HG02884 (cell line): ENCODE measurements at regions not wholly inside any gene's neighbourhood (a gene's known extent, or its start where the extent isn't known, plus 50 kb on each side); places are given as distances from the start of the nearest gene placed in this dataset.

Experiments used
- ATAC-seq: cut with Tn5 transposase; IDR thresholded peaks from one replicate; pipeline ENCODE4 v1.9.1; 2021; ENCODE audit warnings: mild to moderate bottlenecking, moderate library complexity; ENCODE audit not compliant: unreplicated experiment

- ATAC-seq = no peak
These were observed 670.5 kb upstream of the ARGLU1 start for GRCh38 chr13:107238262-107238981.

GRCh38 chr13:107234319-107235073 lies 666.6 kb upstream of the ARGLU1 start:
- no peak for ATAC-seq

- ATAC-seq = no peak
These were observed 665.6 kb upstream of the ARGLU1 start for GRCh38 chr13:107233541-107233940.

GRCh38 chr13:107231944-107232343 lies 664.0 kb upstream of the ARGLU1 start:
- no peak for ATAC-seq

GRCh38 chr13:107223867-107224266 lies 655.9 kb upstream of the ARGLU1 start:
- ATAC-seq = no peak

GRCh38 chr13:107222597-107222996 lies 654.7 kb upstream of the ARGLU1 start:
- ATAC-seq = no peak

GRCh38 chr13:107220245-107220644 lies 652.3 kb upstream of the ARGLU1 start:
- no peak for ATAC-seq

GRCh38 chr13:107217251-107217650 lies 649.3 kb upstream of the ARGLU1 start:
- ATAC-seq = no peak

- ATAC-seq = no peak
These were observed 648.3 kb upstream of the ARGLU1 start for GRCh38 chr13:107216046-107216755.

- ATAC-seq = peak; percentile 98
These were observed 643.1 kb upstream of the ARGLU1 start for GRCh38 chr13:107211073-107211472.

GRCh38 chr13:107210723-107211030 lies 642.7 kb upstream of the ARGLU1 start:
- ATAC-seq = no peak

GRCh38 chr13:107209824-107210722 lies 642.1 kb upstream of the ARGLU1 start:
- ATAC-seq = no peak

GRCh38 chr13:107208889-107209288 lies 641.0 kb upstream of the ARGLU1 start:
- no peak for ATAC-seq

- peak; percentile 97 for ATAC-seq
These were observed 637.6 kb upstream of the ARGLU1 start for GRCh38 chr13:107205318-107206104.

GRCh38 chr13:107203146-107203847 lies 635.4 kb upstream of the ARGLU1 start:
- ATAC-seq = no peak

- ATAC-seq = no peak
These were observed 634.6 kb upstream of the ARGLU1 start for GRCh38 chr13:107202371-107203023.

GRCh38 chr13:107200491-107200890 lies 632.6 kb upstream of the ARGLU1 start:
- ATAC-seq = no peak

- ATAC-seq = no peak
These were observed 624.4 kb upstream of the ARGLU1 start for GRCh38 chr13:107192289-107192688.

GRCh38 chr13:107190065-107190464 lies 622.1 kb upstream of the ARGLU1 start:
- ATAC-seq = no peak
